ENCODE measurements at regions not wholly inside any gene's neighbourhood (a gene's known extent, or its start where the extent isn't known, plus 50 kb on each side); places are given as distances from the start of the nearest gene placed in this dataset.

- no peak for DNase-seq
These were observed 97.8 kb downstream of the C16orf95 start for GRCh38 chr16:87219287-87219909.

- no peak for DNase-seq
These were observed 95.6 kb downstream of the C16orf95 start for GRCh38 chr16:87221633-87222032.

GRCh38 chr16:87222335-87222734 is 94.9 kb downstream of the C16orf95 start:
- no peak for DNase-seq

- no peak for DNase-seq
These were observed 93.4 kb downstream of the C16orf95 start for GRCh38 chr16:87223656-87224248.

- no peak for DNase-seq
These were observed 90.3 kb downstream of the C16orf95 start for GRCh38 chr16:87226926-87227295.

- DNase-seq: peak; percentile 61
These were observed 89.8 kb downstream of the C16orf95 start for GRCh38 chr16:87227296-87227951.

GRCh38 chr16:87228363-87228762 is 88.8 kb downstream of the C16orf95 start:
- no peak for DNase-seq

GRCh38 chr16:87229230-87230188 is 87.7 kb downstream of the C16orf95 start:
- no peak for DNase-seq

- no peak for DNase-seq
These were observed 86.6 kb downstream of the C16orf95 start for GRCh38 chr16:87230571-87230970.

GRCh38 chr16:87231295-87231694 is 85.9 kb downstream of the C16orf95 start:
- no peak for DNase-seq

GRCh38 chr16:87231911-87232310 is 85.3 kb downstream of the C16orf95 start:
- no peak for DNase-seq

- no peak for DNase-seq
These were observed 83.3 kb downstream of the C16orf95 start for GRCh38 chr16:87233928-87234327.

GRCh38 chr16:87234601-87235000 is 82.6 kb downstream of the C16orf95 start:
- DNase-seq: no peak

GRCh38 chr16:87235810-87236515 is 81.2 kb downstream of the C16orf95 start:
- no peak for DNase-seq

- no peak for DNase-seq
These were observed 80.6 kb downstream of the C16orf95 start for GRCh38 chr16:87236516-87237115.

- no peak for DNase-seq
These were observed 78.9 kb downstream of the C16orf95 start for GRCh38 chr16:87238361-87238715.

- DNase-seq: no peak
These were observed 77.6 kb downstream of the C16orf95 start for GRCh38 chr16:87239545-87239944.

- no peak for DNase-seq
These were observed 76.7 kb downstream of the C16orf95 start for GRCh38 chr16:87240211-87241136.

GRCh38 chr16:87241137-87241771 is 75.9 kb downstream of the C16orf95 start:
- no peak for DNase-seq

GRCh38 chr16:87243478-87243877 is 73.7 kb downstream of the C16orf95 start:
- no peak for DNase-seq
